Mucosa of descending colon (tissue), 3 donors: ENCODE measurements at regions not wholly inside any gene's neighbourhood (a gene's known extent, or its start where the extent isn't known, plus 50 kb on each side); places are given as distances from the start of the nearest gene placed in this dataset.
"Not testable (repeated sequence)": the region's sequence is repeated elsewhere in the genome, so short reads cannot be mapped to it uniquely, and the experiment has no call there.

ENCODE experiments used
- ATAC-seq: fragments of 200-7000 bp; cut with Tn5 transposase; one replicate; pipeline ENCODE4 v1.9.1; 2020; ENCODE audit warnings: mild to moderate bottlenecking, moderate library complexity
- DNase-seq, 3 donors: peaks; one replicate each; pipeline ENCODE4 v3.0.0-alpha.2; 2020
- H3K36me3 ChIP-seq: fragments of 200-600 bp; one replicate; pipeline ENCODE4 v1.8.0; 2021; ENCODE audit warnings: low read depth, mild to moderate bottlenecking
- H3K4me1 ChIP-seq: fragments of 200-600 bp; one replicate; pipeline ENCODE4 v1.8.0; 2021; ENCODE audit warnings: low read depth, mild to moderate bottlenecking
- H3K4me3 ChIP-seq: fragments of 200-600 bp; one replicate; pipeline ENCODE4 v1.8.0; 2021; ENCODE audit warnings: mild to moderate bottlenecking
- H3K9me3 ChIP-seq: fragments of 200-600 bp; one replicate; pipeline ENCODE4 v1.8.0; 2021; ENCODE audit warnings: mild to moderate bottlenecking
- CTCF ChIP-seq: fragments of 200-600 bp; IDR thresholded peaks from one replicate; pipeline ENCODE4 v1.8.0; 2022; ENCODE audit warnings: antibody characterized with exemption, mild to moderate bottlenecking
- intact Hi-C, 2 donors: fragments of 100-400 bp; cut with DNase I in 1 of 2; cut with micrococcal nuclease in 1 of 2; formaldehyde crosslinking; loops; one replicate each; pipeline versions ENCODE4 v1.11.0 to v1.11.1; 2022; cut with DNase I, micrococcal nuclease
- donor health status: DM: no; HTN: no; CAD: no; lungs with moderate emphysema.
- donor health status: DM: no; HTN: no; CAD: no.
- donor health status: DM: no; HTN: yes; CAD: no.

DNA sequence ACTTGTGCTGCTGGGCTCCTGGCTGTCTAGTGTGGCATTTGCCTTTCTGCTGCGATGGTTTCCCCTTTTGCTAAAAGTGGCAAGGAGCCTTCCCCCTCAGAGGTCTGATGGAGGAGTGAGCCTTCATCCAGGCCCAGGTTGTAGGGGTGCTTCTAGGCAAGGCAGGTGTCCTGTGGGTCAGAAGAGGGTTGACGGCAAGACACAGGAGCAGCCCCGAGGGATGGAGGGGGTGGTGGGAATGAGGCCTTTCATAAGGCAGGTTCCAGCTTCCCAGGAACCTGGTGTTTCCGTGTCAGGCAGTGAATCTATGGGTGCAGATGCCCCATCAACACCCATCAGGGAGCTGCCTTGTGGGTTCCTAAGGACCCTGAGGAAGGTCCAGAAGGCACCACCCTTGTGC lies 63.0 kb upstream of the TAMM41 start:
- intact Hi-C loops: no loop called here
- ATAC-seq (no peak), DNase-seq (no peak)
- H3K4me1 ChIP-seq: no peaks in the 10 kb centered on the region
- no peaks in the 10 kb centered on the region for H3K9me3 ChIP-seq
- H3K36me3 ChIP-seq: no peaks in the 10 kb centered on the region
- TF ChIP-seq CTCF: no peak
- H3K4me3 ChIP-seq: no peak overlapping the region

DNA sequence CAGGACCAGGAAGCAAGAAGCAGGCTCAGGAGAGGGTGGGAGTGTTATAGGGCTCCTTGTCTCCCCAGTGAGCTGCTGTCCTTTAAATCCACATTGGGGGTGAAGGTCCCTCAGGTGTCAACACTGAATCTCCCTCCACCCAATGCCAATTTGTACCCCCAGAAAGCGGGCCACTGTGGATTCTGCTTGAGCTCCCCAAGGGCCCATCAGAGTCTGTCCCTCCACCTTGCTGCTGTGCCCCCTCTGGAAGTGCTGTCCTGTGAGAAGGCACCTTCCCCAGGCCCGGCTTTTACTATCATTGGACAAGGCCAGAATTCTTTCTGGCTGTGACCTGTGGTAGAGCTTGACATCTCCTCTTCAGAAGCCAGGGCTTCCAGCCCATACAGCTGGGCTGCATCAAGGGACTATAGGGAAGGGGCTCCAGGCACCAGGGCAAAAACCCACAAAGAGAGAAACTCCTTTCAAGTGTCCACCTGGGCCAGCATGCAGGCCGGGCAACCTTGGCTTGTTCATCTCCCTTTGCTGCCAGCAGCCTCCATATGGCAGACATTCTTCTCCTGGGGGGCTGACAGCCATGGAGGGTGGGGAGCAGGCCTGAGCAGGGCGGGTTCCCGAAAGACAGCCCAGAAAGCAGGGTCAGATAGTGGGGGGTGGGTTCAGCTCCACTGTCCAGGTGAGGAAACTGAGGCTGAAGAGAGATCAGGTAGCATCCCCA lies 63.7 kb upstream of the TAMM41 start:
- intact Hi-C loops: not testable (repeated sequence)

GRCh38 chr3:11910971-11911531 lies 64.4 kb upstream of the TAMM41 start:
- H3K36me3 ChIP-seq: no peaks in the 10 kb centered on the region
- ATAC-seq: peak; percentile 12
- no peaks in the 10 kb centered on the region for H3K4me1 ChIP-seq
- intact Hi-C loops: no loop called here
- H3K9me3 ChIP-seq: no peaks in the 10 kb centered on the region
- no peak for TF ChIP-seq CTCF
- DNase-seq: no peak
- no peak overlapping the region for H3K4me3 ChIP-seq

More for the DNA sequence above, 63.7 kb upstream of the TAMM41 start:
- not testable (repeated sequence) for DNase-seq, H3K4me3 ChIP-seq, ATAC-seq, H3K9me3 ChIP-seq, H3K36me3 ChIP-seq, H3K4me1 ChIP-seq

GRCh38 chr3:11911887-11912286 lies 65.2 kb upstream of the TAMM41 start:
- H3K36me3 ChIP-seq, ATAC-seq, H3K4me1 ChIP-seq, DNase-seq, H3K4me3 ChIP-seq, intact Hi-C loops, H3K9me3 ChIP-seq: not testable (repeated sequence)

GRCh38 chr3:11913316-11913715 lies 66.6 kb upstream of the TAMM41 start:
- no peak for TF ChIP-seq CTCF
- H3K4me1 ChIP-seq: no peaks in the 10 kb centered on the region
- ATAC-seq (no peak), DNase-seq (no peak)
- intact Hi-C loops: no loop called here
- H3K36me3 ChIP-seq: no peaks in the 10 kb centered on the region
- no peak overlapping the region for H3K4me3 ChIP-seq
- H3K9me3 ChIP-seq: no peaks in the 10 kb centered on the region

- TF ChIP-seq CTCF: no peak
- no peaks in the 10 kb centered on the region for H3K4me1 ChIP-seq
- intact Hi-C loops: no loop called here
- no peaks in the 10 kb centered on the region for H3K36me3 ChIP-seq
- no peak for ATAC-seq
- no peak for DNase-seq
- no peaks in the 10 kb centered on the region for H3K9me3 ChIP-seq
- H3K4me3 ChIP-seq: no peak overlapping the region
These were observed 67.4 kb upstream of the TAMM41 start for GRCh38 chr3:11914041-11914440.
